Sigmoid colon (tissue), 6 donors: ENCODE measurements at regions not wholly inside any gene's neighbourhood (a gene's known extent, or its start where the extent isn't known, plus 50 kb on each side); places are given as distances from the start of the nearest gene placed in this dataset.

Experiments used
- DNase-seq: peaks from one replicate; pipeline ENCODE4 v3.0.0-alpha.2; 2019
- H3K27ac ChIP-seq, 4 donors: fragments of 200-600 bp; sonication (generic); one replicate each; pipeline ENCODE4 v1.5.1; 2016 to 2019; ENCODE audit warnings: mild to moderate bottlenecking in 1 of 4
- H3K27me3 ChIP-seq, 3 donors: fragments of 200-600 bp; sonication (generic); one replicate each; pipeline ENCODE4 v1.5.1; 2019; ENCODE audit warnings: mild to moderate bottlenecking in 1 of 3
- H3K36me3 ChIP-seq, 4 donors: fragments of 200-600 bp; sonication (generic); one replicate each; pipeline ENCODE4 v1.5.1; 2016 to 2019
- H3K4me1 ChIP-seq, 4 donors: fragments of 200-600 bp; sonication (generic); one replicate each; pipeline ENCODE4 v1.5.1; 2017 to 2019
- H3K4me3 ChIP-seq, 4 donors: fragments of 200-600 bp; sonication (generic); one replicate each; pipeline ENCODE4 v1.5.1; 2017 to 2019; ENCODE audit warnings: mild to moderate bottlenecking in 2 of 4, moderate library complexity in 1 of 4
- H3K9me3 ChIP-seq, 4 donors: fragments of 200-600 bp in 3 of 4; sonication (generic) in 3 of 4; one replicate each; pipeline versions ENCODE4 v1.5.1 to v1.6.1; 2013 to 2019
- EP300 ChIP-seq, 4 donors: sonication (generic); formaldehyde crosslinking; IDR thresholded peaks; one replicate each; pipeline ENCODE4 v1.6.1; 2017; ENCODE audit warnings: antibody characterized with exemption in 4 of 4
- POLR2A ChIP-seq, 2 donors: fragments of 450-650 bp; IDR thresholded peaks; one replicate each; pipeline ENCODE4 v1.6.1; 2016; ENCODE audit warnings: antibody characterized with exemption in 2 of 2, mild to moderate bottlenecking in 2 of 2, moderate library complexity in 2 of 2
- POLR2AphosphoS5 ChIP-seq, 4 donors: sonication (generic); formaldehyde crosslinking; IDR thresholded peaks; one replicate each; pipeline ENCODE4 v1.6.1; 2017; ENCODE audit warnings: antibody characterized with exemption in 4 of 4
- WGBS, 2 donors: extraction: QIAGEN DNeasy Blood & Tissue Kit; methylation state at CpG; one replicate each; pipeline ENCODE4 v1.1.7; 2013; 5-methylcytosine and 5-hydroxymethylcytosine counted together
- intact Hi-C: fragments of 100-400 bp; cut with DNase I; formaldehyde crosslinking; loops from one replicate; pipeline ENCODE4 v1.15.1; 2023
- TF ChIP-seq, protein P1 (sequence below), 4 experiments: fragments of 450-650 bp in 3 of 4; fragments of 200-600 bp in 1 of 4; IDR thresholded peaks; one replicate each; pipeline ENCODE4 v1.5.1; 2016 to 2019; ENCODE audit warnings: antibody characterized with exemption in 4 of 4, mild to moderate bottlenecking in 3 of 4, moderate library complexity in 2 of 4
- donor health status: healthy with polysubstance abuse.
- donor health status: healthy.

DNA sequence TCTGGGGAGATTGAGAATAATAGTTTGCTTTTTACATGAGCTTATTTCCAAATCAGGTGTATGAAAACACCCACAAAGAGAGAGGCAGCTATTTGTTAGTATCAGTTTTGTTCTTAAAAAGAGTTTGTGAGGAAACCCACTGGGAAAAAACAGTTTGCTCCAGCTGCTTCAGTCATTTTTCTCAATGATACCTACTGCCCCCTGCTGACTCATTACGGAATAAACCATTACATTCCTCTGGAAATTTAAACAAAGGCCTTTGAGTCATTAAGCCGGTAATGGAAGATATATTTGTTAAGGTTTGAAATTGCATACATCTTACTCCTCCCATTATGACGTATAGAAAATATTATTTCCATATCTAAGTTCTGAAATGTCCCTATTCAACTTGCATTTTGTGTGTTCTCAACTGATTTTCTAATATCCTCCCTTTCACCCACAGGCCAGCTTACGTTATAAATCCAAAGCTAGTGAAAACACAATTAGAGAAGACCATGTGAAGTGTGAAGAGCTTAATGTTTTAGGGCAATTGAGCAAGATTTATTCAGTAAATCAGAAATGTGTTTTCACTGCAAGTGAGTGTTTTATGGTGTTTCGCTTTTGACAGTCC, 761.6 kb downstream of the DSC3 start:
- H3K9me3 ChIP-seq, result no peaks in the 10 kb centered on the region
- 39 to 44% methylated on average over 5 of the region's 5 CpGs for WGBS, 2 donors
- DNase-seq, result no peak
- TF ChIP-seq POLR2AphosphoS5 (IDR thresholded peaks at IDR 0.05) (no peak), EP300 (IDR thresholded peaks at IDR 0.05) (no peak), POLR2A (IDR thresholded peaks at IDR 0.05) (no peak)
- TF ChIP-seq, protein P1, sequence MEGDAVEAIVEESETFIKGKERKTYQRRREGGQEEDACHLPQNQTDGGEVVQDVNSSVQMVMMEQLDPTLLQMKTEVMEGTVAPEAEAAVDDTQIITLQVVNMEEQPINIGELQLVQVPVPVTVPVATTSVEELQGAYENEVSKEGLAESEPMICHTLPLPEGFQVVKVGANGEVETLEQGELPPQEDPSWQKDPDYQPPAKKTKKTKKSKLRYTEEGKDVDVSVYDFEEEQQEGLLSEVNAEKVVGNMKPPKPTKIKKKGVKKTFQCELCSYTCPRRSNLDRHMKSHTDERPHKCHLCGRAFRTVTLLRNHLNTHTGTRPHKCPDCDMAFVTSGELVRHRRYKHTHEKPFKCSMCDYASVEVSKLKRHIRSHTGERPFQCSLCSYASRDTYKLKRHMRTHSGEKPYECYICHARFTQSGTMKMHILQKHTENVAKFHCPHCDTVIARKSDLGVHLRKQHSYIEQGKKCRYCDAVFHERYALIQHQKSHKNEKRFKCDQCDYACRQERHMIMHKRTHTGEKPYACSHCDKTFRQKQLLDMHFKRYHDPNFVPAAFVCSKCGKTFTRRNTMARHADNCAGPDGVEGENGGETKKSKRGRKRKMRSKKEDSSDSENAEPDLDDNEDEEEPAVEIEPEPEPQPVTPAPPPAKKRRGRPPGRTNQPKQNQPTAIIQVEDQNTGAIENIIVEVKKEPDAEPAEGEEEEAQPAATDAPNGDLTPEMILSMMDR (IDR thresholded peaks at IDR 0.05), result peak in 1 of 4 experiments; percentile 48
- no peaks in the 10 kb centered on the region for H3K27me3 ChIP-seq
- no peaks in the 10 kb centered on the region for H3K36me3 ChIP-seq
- H3K4me3 ChIP-seq, result no peak overlapping the region
- H3K27ac ChIP-seq, result no peak overlapping the region
- no peaks in the 10 kb centered on the region for H3K4me1 ChIP-seq
- intact Hi-C loops, result no loop called here

DNA sequence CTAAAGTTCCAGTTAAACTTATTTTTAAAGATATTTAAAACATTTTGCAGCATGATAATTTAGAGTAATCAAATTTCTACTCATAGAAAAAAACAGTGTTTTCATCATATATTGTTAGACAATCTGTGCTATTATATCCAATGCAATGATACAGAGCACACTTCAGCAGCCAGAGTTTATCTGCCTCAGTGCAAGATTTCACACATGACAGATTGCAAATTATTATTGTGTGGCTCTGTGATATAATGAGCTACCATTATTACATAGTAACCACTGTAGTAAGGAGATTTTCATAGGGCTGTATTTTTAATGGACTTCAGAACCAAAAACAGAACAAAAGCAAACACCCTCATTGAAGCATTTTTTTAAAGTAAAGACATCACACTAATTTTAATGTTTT, 762.4 kb downstream of the DSC3 start:
- H3K4me1 ChIP-seq, result no peaks in the 10 kb centered on the region
- no peak overlapping the region for H3K27ac ChIP-seq
- intact Hi-C loops, result no loop called here
- H3K36me3 ChIP-seq, result no peaks in the 10 kb centered on the region
- no peak for DNase-seq
- no peak overlapping the region for H3K4me3 ChIP-seq
- no peaks in the 10 kb centered on the region for H3K9me3 ChIP-seq
- no peak for TF ChIP-seq EP300 (IDR thresholded peaks at IDR 0.05)
- TF ChIP-seq, protein P1 (IDR thresholded peaks at IDR 0.05), result no peak
- TF ChIP-seq POLR2A (IDR thresholded peaks at IDR 0.05), result no peak
- no peak for TF ChIP-seq POLR2AphosphoS5 (IDR thresholded peaks at IDR 0.05)
- no peaks in the 10 kb centered on the region for H3K27me3 ChIP-seq

DNA sequence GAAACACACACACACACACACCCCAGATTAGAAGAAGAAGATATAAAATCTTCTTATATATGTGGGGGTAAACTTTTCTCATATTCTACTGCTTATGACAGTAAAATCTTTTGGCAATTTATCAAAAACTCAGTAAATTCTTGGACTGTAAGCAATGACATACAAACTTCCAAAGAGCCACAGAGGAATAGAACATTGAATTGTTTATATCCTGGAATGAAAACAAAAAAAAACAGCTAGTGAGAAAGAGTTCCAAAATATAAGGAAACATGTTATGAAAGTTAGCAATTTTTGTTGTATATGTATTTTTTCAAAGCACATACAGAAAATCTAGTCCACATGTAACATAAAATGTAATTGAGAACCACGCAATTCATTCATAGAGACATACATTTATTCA, 764.9 kb downstream of the DSC3 start:
- no peak for DNase-seq
- Histone ChIP-seq H3K27ac (no peak overlapping the region), H3K4me3 (no peak overlapping the region), H3K27me3 (no peaks in the 10 kb centered on the region), H3K36me3 (no peaks in the 10 kb centered on the region), H3K4me1 (no peaks in the 10 kb centered on the region), H3K9me3 (no peaks in the 10 kb centered on the region)
- no peak for TF ChIP-seq POLR2A (IDR thresholded peaks at IDR 0.05)
- TF ChIP-seq POLR2AphosphoS5 (IDR thresholded peaks at IDR 0.05), result no peak
- TF ChIP-seq, protein P1 (IDR thresholded peaks at IDR 0.05), result no peak
- no peak for TF ChIP-seq EP300 (IDR thresholded peaks at IDR 0.05)
- WGBS, 2 donors, result 67 to 75% methylated on average over 1 of the region's 1 CpG
- intact Hi-C loops, result no loop called here

DNA sequence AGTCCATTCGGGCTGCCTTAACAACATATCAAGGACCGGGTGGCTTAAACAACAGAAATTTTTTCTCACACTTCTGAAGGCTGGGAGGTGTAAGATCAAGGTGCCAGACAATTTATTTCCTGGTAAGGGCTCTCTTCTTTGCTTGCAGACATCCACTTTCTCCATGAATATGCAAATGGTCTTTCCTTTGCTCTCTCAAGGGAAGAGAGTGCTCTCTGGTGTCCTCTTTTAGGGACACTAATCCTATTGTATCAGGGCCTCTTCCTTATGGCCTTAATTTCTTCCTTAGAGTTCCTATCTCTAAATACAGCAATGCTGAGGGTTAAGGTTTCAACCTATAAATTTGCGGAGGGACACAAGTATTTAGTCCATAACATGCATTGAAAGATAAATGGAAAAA, 770.8 kb downstream of the DSC3 start:
- Histone ChIP-seq H3K9me3 (no peaks in the 10 kb centered on the region), H3K36me3 (no peaks in the 10 kb centered on the region), H3K4me1 (no peaks in the 10 kb centered on the region), H3K27me3 (no peaks in the 10 kb centered on the region), H3K27ac (no peak overlapping the region), H3K4me3 (no peak overlapping the region)
- no peak for DNase-seq
- WGBS, 2 donors, result 80 to 90% methylated on average over 3 of the region's 3 CpGs
- TF ChIP-seq EP300 (IDR thresholded peaks at IDR 0.05) (no peak), POLR2AphosphoS5 (IDR thresholded peaks at IDR 0.05) (no peak), POLR2A (IDR thresholded peaks at IDR 0.05) (no peak)
- TF ChIP-seq, protein P1 (IDR thresholded peaks at IDR 0.05), result no peak
- intact Hi-C loops, result no loop called here

DNA sequence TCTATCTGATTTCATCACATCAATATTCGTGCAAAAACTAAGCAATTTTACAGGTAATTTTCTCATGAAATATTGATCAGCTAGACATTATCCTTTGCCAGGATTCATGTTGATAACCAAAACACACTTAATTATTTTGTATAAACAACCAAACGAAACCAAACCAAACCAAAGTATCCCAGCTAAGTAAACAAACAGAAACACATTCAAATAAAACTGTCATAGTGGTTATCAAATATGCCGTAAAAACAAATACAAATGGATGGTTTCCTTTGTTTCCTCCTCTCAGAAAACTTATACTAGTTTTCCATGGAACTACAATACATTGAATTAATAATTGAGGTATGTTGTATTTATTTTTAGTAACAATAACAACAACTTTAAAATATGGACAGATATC, 777.4 kb downstream of the DSC3 start:
- WGBS, 2 donors, result 29 to 68% methylated on average over 3 of the region's 3 CpGs
- intact Hi-C loops, result no loop called here
- H3K27me3 ChIP-seq, result no peaks in the 10 kb centered on the region
- H3K27ac ChIP-seq, result no peak overlapping the region
- TF ChIP-seq POLR2AphosphoS5 (IDR thresholded peaks at IDR 0.05) (no peak), POLR2A (IDR thresholded peaks at IDR 0.05) (no peak)
- TF ChIP-seq, protein P1 (IDR thresholded peaks at IDR 0.05), result no peak
- H3K4me3 ChIP-seq, result no peak overlapping the region
- no peaks in the 10 kb centered on the region for H3K36me3 ChIP-seq
- H3K4me1 ChIP-seq, result no peaks in the 10 kb centered on the region
- DNase-seq, result no peak
- no peaks in the 10 kb centered on the region for H3K9me3 ChIP-seq
